GM23338 (cell line): ENCODE measurements at regions not wholly inside any gene's neighbourhood (a gene's known extent, or its start where the extent isn't known, plus 50 kb on each side); places are given as distances from the start of the nearest gene placed in this dataset.

Source experiments
- ATAC-seq: fragments of 200-7000 bp; cut with Tn5 transposase; 3 replicates; pipeline ENCODE4 v1.9.1; 2020
- DNase-seq: peaks from one replicate; pipeline ENCODE4 v3.0.0-alpha.2; 2015; ENCODE audit warnings: low spot score
- H2AFZ ChIP-seq: fragments of 200-600 bp; sonication (generic); 2 replicates; pipeline ENCODE4 v1.8.0; 2016; ENCODE audit warnings: antibody characterized with exemption, mild to moderate bottlenecking, moderate library complexity
- H3F3A ChIP-seq: fragments of 200-600 bp; sonication (generic); replicated peaks from 2 replicates; pipeline ENCODE4 v1.8.0; 2017; ENCODE audit warnings: antibody characterized with exemption, mixed run types, low read depth
- H3K27ac ChIP-seq: fragments of 200-600 bp; sonication (generic); 2 replicates; pipeline ENCODE4 v1.6.1; 2016; ENCODE audit warnings: low read depth
- H3K27me3 ChIP-seq: fragments of 200-600 bp; sonication (generic); 2 replicates; pipeline ENCODE4 v1.8.0; 2016; ENCODE audit warnings: mild to moderate bottlenecking, mixed run types, moderate library complexity; ENCODE audit not compliant: insufficient read depth
- H3K36me3 ChIP-seq: fragments of 200-600 bp; sonication (generic); 2 replicates; pipeline ENCODE4 v1.8.0; 2016; ENCODE audit warnings: mild to moderate bottlenecking; ENCODE audit not compliant: insufficient read depth
- H3K4me1 ChIP-seq: fragments of 200-600 bp; sonication (generic); 2 replicates; pipeline ENCODE4 v1.8.0; 2016; ENCODE audit warnings: mild to moderate bottlenecking, moderate library complexity; ENCODE audit not compliant: insufficient read depth
- H3K4me2 ChIP-seq: fragments of 200-600 bp; sonication (generic); 2 replicates; pipeline ENCODE4 v1.7.1; 2017; ENCODE audit warnings: mixed run types
- H3K4me3 ChIP-seq: fragments of 200-600 bp; sonication (generic); 2 replicates; pipeline ENCODE4 v1.6.1; 2016; ENCODE audit warnings: mixed run types
- H3K79me2 ChIP-seq: fragments of 200-600 bp; sonication (generic); replicated peaks from 2 replicates; pipeline ENCODE4 v1.8.0; 2017; ENCODE audit warnings: mild to moderate bottlenecking; ENCODE audit not compliant: insufficient read depth
- H3K9me2 ChIP-seq: fragments of 200-600 bp; sonication (generic); 2 replicates; pipeline ENCODE4 v1.8.0; 2017; ENCODE audit not compliant: insufficient read depth
- H4K20me1 ChIP-seq: fragments of 200-600 bp; sonication (generic); replicated peaks from 2 replicates; pipeline ENCODE4 v1.8.0; 2017; ENCODE audit warnings: mild to moderate bottlenecking; ENCODE audit not compliant: insufficient read depth
- H3K27ac Mint-ChIP-seq: 2 replicates; pipeline ENCODE4 v1.8.0; 2020; ENCODE audit warnings: inconsistent platforms, mild to moderate bottlenecking, moderate library complexity, mixed read lengths
- H3K27me3 Mint-ChIP-seq: 3 replicates; pipeline ENCODE4 v1.8.0; 2022; ENCODE audit warnings: low read depth, mild to moderate bottlenecking, moderate library complexity, mixed read lengths, inconsistent platforms; ENCODE audit not compliant: insufficient read depth, poor library complexity
- H3K36me3 Mint-ChIP-seq: 3 replicates; pipeline ENCODE4 v1.8.0; 2021; ENCODE audit warnings: low read depth, mild to moderate bottlenecking, inconsistent platforms, moderate library complexity, mixed read lengths
- H3K4me1 Mint-ChIP-seq: 3 replicates; pipeline ENCODE4 v1.8.0; 2020; ENCODE audit warnings: mild to moderate bottlenecking, inconsistent platforms, mixed read lengths
- H3K4me3 Mint-ChIP-seq: 3 replicates; pipeline ENCODE4 v1.8.0; 2021; ENCODE audit warnings: moderate library complexity, mild to moderate bottlenecking, inconsistent platforms, mixed read lengths
- H3K9me3 Mint-ChIP-seq: 3 replicates; pipeline ENCODE4 v1.8.0; 2020; ENCODE audit warnings: moderate library complexity, mild to moderate bottlenecking, inconsistent platforms, mixed read lengths
- CREB1 ChIP-seq: fragments of 250-450 bp; sonication (Bioruptor Pico); IDR thresholded peaks from 2 replicates; pipeline ENCODE4 v1.5.0; 2020; ENCODE audit warnings: low read depth, mild to moderate bottlenecking, moderate library complexity
- EZH2 ChIP-seq: fragments of 200-600 bp; sonication (generic); IDR thresholded peaks from one replicate; pipeline ENCODE4 v1.8.0; 2017; ENCODE audit warnings: antibody characterized with exemption, mild to moderate bottlenecking, low read depth; ENCODE audit not compliant: unreplicated experiment
- JUNB ChIP-seq: IDR thresholded peaks from one replicate; pipeline ENCODE4 v1.6.1; 2016; ENCODE audit warnings: antibody characterized with exemption; ENCODE audit not compliant: unreplicated experiment
- NANOG ChIP-seq: IDR thresholded peaks from 2 replicates; pipeline ENCODE4 v1.6.1; 2016; ENCODE audit warnings: antibody characterized with exemption, borderline replicate concordance
- POLR2AphosphoS5 ChIP-seq: IDR thresholded peaks from 2 replicates; pipeline ENCODE4 v1.6.1; 2016; ENCODE audit warnings: antibody characterized with exemption, low read depth
- REST ChIP-seq: IDR thresholded peaks from one replicate; pipeline ENCODE4 v1.6.1; 2018; ENCODE audit warnings: antibody characterized with exemption; ENCODE audit not compliant: unreplicated experiment
- STAT1 ChIP-seq: IDR thresholded peaks from one replicate; pipeline ENCODE4 v1.6.1; 2016; ENCODE audit warnings: antibody characterized with exemption; ENCODE audit not compliant: unreplicated experiment
- ZNF114 ChIP-seq: fragments of 250-450 bp; sonication (Bioruptor Pico); IDR thresholded peaks from 2 replicates; pipeline ENCODE4 v1.5.0; 2020; ENCODE audit warnings: mild to moderate bottlenecking, moderate library complexity
- ZNF331 ChIP-seq: fragments of 250-450 bp; sonication (Bioruptor Pico); IDR thresholded peaks from 2 replicates; pipeline ENCODE4 v1.5.0; 2020; ENCODE audit warnings: low read depth, mild to moderate bottlenecking, moderate library complexity

GRCh38 chr13:53747825-53748224, 719.2 kb downstream of the OLFM4 start:
- Mint-ChIP-seq H3K4me3 (no peak overlapping the region), H3K27me3 (peaks cover 5% of the 10 kb centered on the region), H3K9me3 (peaks cover 7% of the 10 kb centered on the region), H3K36me3 (peaks cover 3% of the 10 kb centered on the region; the same call in 2 of the 3 replicates), H3K27ac (no peak overlapping the region), H3K4me1 (peaks cover 5% of the 10 kb centered on the region; the same call in 2 of the 3 replicates)
- Histone ChIP-seq H3F3A (no peaks in the 10 kb centered on the region), H3K36me3 (no peaks in the 10 kb centered on the region), H3K4me2 (no peak overlapping the region), H3K4me3 (no peak overlapping the region), H3K79me2 (no peaks in the 10 kb centered on the region), H3K27me3 (no peaks in the 10 kb centered on the region), H3K4me1 (peaks cover 10% of the 10 kb centered on the region; the same call in 1 of the 2 replicates), H4K20me1 (no peaks in the 10 kb centered on the region), H3K9me2 (no peaks in the 10 kb centered on the region), H3K27ac (no peak overlapping the region), H2AFZ (no peak overlapping the region)
- no peak for TF ChIP-seq ZNF331 (CRISPR knock-in tag)
- no peak for TF ChIP-seq REST
- TF ChIP-seq JUNB, result no peak
- TF ChIP-seq EZH2, result no peak
- TF ChIP-seq ZNF114, result no peak
- TF ChIP-seq CREB1 (CRISPR knock-in tag), result no peak
- no peak for TF ChIP-seq NANOG
- DNase-seq, result no peak
- ATAC-seq, result no peak

GRCh38 chr13:53749306-53749705, 720.7 kb downstream of the OLFM4 start:
- H3K27me3 ChIP-seq, result no peaks in the 10 kb centered on the region
- ATAC-seq (no peak), DNase-seq (no peak)
- H3K9me2 ChIP-seq, result peaks cover under 1% of the 10 kb centered on the region; the same call in 1 of the 2 replicates
- Mint-ChIP-seq H3K27ac (no peak overlapping the region), H3K36me3 (peaks cover 3% of the 10 kb centered on the region; the same call in 2 of the 3 replicates), H3K9me3 (peaks cover 7% of the 10 kb centered on the region), H3K4me3 (no peak overlapping the region), H3K4me1 (peaks cover 5% of the 10 kb centered on the region; the same call in 2 of the 3 replicates), H3K27me3 (peaks cover 5% of the 10 kb centered on the region)
- H3F3A ChIP-seq, result no peaks in the 10 kb centered on the region
- H3K27ac ChIP-seq, result no peak overlapping the region
- H2AFZ ChIP-seq, result no peak overlapping the region
- no peaks in the 10 kb centered on the region for H3K36me3 ChIP-seq
- H3K4me3 ChIP-seq, result no peak overlapping the region
- no peaks in the 10 kb centered on the region for H4K20me1 ChIP-seq
- H3K4me1 ChIP-seq, result peaks cover 10% of the 10 kb centered on the region; the same call in 1 of the 2 replicates
- no peaks in the 10 kb centered on the region for H3K79me2 ChIP-seq
- H3K4me2 ChIP-seq, result no peak overlapping the region
- TF ChIP-seq JUNB (no peak), POLR2AphosphoS5 (no peak), CREB1 (CRISPR knock-in tag) (no peak), STAT1 (no peak), REST (no peak), ZNF114 (no peak), ZNF331 (CRISPR knock-in tag) (no peak)
